H1 (cell line): ENCODE measurements at regions not wholly inside any gene's neighbourhood (a gene's known extent, or its start where the extent isn't known, plus 50 kb on each side); places are given as distances from the start of the nearest gene placed in this dataset.

Experiments used
- BCL11A ChIP-seq, 2 experiments: IDR thresholded peaks; one replicate each; pipeline ENCODE4 v1.6.1; 2011; ENCODE audit warnings: low read depth in 2 of 2, low read length in 2 of 2, mild to moderate bottlenecking in 2 of 2
- CBX5 ChIP-seq: fragments of 300-800, 300-1000 bp; sonication (generic); IDR thresholded peaks from 2 replicates; pipeline ENCODE4 v1.7.1; 2016; ENCODE audit warnings: antibody characterized with exemption, low read length, low read depth
- RNF2 ChIP-seq: fragments of 200-900, 300-1000 bp; sonication (generic); IDR thresholded peaks from 2 replicates; pipeline ENCODE4 v1.7.1; 2016; ENCODE audit warnings: borderline replicate concordance, low read depth, mild to moderate bottlenecking, antibody characterized with exemption, low read length; ENCODE audit not compliant: poor library complexity, severe bottlenecking; ENCODE audit errors: missing control alignments
- TBP ChIP-seq: IDR thresholded peaks from 2 replicates; pipeline ENCODE4 v1.6.1; 2011; ENCODE audit warnings: low read depth, low read length, improper control_type of control experiment
- TEAD4 ChIP-seq: IDR thresholded peaks from 2 replicates; pipeline ENCODE4 v1.6.1; 2012; ENCODE audit warnings: low read depth, low read length, inconsistent platforms, mixed read lengths
- ZNF274 ChIP-seq: IDR thresholded peaks from 2 replicates; pipeline ENCODE4 v1.7.0; 2012; ENCODE audit warnings: low read length, borderline replicate concordance; ENCODE audit errors: extremely low read depth

- TF ChIP-seq TEAD4 (no peak), TBP (no peak), CBX5 (no peak), ZNF274 (no peak), BCL11A (IDR thresholded peaks at IDR 0.05; ENCODE audit: low read depth in 2 of 2, low read length in 2 of 2) (no peak), RNF2 (no peak)
Measured at GRCh38 chr10:56606202-56606601, 245.1 kb upstream of the ZWINT start (continued).
